ENCODE measurements at regions not wholly inside any gene's neighbourhood (a gene's known extent, or its start where the extent isn't known, plus 50 kb on each side); places are given as distances from the start of the nearest gene placed in this dataset.

- DNase-seq, result no peak
These were observed 564.3 kb downstream of the CMPK2 start for GRCh38 chr2:6301426-6301825.

- DNase-seq, result no peak
These were observed 556.7 kb downstream of the CMPK2 start for GRCh38 chr2:6308986-6309385.

- no peak for DNase-seq
These were observed 556.1 kb downstream of the CMPK2 start for GRCh38 chr2:6309415-6310255.

GRCh38 chr2:6310256-6311215, 555.2 kb downstream of the CMPK2 start:
- peak; percentile 55 for DNase-seq

GRCh38 chr2:6312367-6312766, 553.3 kb downstream of the CMPK2 start:
- DNase-seq, result no peak

GRCh38 chr2:6314218-6314960, 551.3 kb downstream of the CMPK2 start:
- DNase-seq, result no peak

- DNase-seq, result no peak
These were observed 540.1 kb downstream of the CMPK2 start for GRCh38 chr2:6325616-6326015.

- DNase-seq, result no peak
These were observed 538.7 kb downstream of the CMPK2 start for GRCh38 chr2:6326958-6327357.

- DNase-seq, result no peak
These were observed 528.8 kb downstream of the CMPK2 start for GRCh38 chr2:6336752-6337471.

- no peak for DNase-seq
These were observed 528.3 kb downstream of the CMPK2 start for GRCh38 chr2:6337472-6337820.

- DNase-seq, result no peak
These were observed 524.0 kb downstream of the CMPK2 start for GRCh38 chr2:6341588-6342129.

- no peak for DNase-seq
These were observed 523.3 kb downstream of the CMPK2 start for GRCh38 chr2:6342273-6342920.

GRCh38 chr2:6343076-6343475, 522.6 kb downstream of the CMPK2 start:
- DNase-seq, result no peak

GRCh38 chr2:6352247-6352646, 513.5 kb downstream of the CMPK2 start:
- DNase-seq, result no peak

GRCh38 chr2:6352906-6353515, 512.7 kb downstream of the CMPK2 start:
- peak; percentile 56 for DNase-seq

GRCh38 chr2:6353669-6354068, 512.0 kb downstream of the CMPK2 start:
- DNase-seq, result no peak

- no peak for DNase-seq
These were observed 511.2 kb downstream of the CMPK2 start for GRCh38 chr2:6354546-6354945.

GRCh38 chr2:6355886-6356761, 509.6 kb downstream of the CMPK2 start:
- no peak for DNase-seq

GRCh38 chr2:6358546-6358945, 507.2 kb downstream of the CMPK2 start:
- no peak for DNase-seq

GRCh38 chr2:6358985-6359384, 506.7 kb downstream of the CMPK2 start:
- no peak for DNase-seq
